ENCODE measurements at regions not wholly inside any gene's neighbourhood (a gene's known extent, or its start where the extent isn't known, plus 50 kb on each side); places are given as distances from the start of the nearest gene placed in this dataset.
"Not testable (repeated sequence)": the region's sequence is repeated elsewhere in the genome, so short reads cannot be mapped to it uniquely, and the experiment has no call there.

DNA sequence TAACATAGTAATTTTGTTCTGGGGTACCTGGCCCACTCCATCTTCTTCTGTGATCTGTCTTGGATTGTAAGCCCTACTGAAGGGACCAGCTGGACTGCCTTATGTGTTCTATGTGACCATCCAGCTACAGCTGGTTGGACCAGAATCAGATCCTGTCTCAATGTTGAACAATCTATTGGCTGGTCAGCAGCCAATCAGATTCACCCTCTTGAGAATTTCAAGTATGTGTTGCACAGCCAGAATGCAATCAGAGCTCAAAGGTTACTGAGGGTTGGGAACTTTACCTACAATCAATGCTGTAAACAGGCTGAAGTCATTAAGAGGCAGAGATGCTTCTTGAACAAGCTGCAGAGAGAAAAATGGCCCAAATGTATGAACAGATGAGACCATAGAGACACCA lies 61.9 kb downstream of the KCNC4 start:
- no peak overlapping the region for H3K4me3 ChIP-seq
- no peak overlapping the region for H3K27ac ChIP-seq
- no peak for DNase-seq (ENCODE audit: low spot score)
- TF ChIP-seq, protein P1, sequence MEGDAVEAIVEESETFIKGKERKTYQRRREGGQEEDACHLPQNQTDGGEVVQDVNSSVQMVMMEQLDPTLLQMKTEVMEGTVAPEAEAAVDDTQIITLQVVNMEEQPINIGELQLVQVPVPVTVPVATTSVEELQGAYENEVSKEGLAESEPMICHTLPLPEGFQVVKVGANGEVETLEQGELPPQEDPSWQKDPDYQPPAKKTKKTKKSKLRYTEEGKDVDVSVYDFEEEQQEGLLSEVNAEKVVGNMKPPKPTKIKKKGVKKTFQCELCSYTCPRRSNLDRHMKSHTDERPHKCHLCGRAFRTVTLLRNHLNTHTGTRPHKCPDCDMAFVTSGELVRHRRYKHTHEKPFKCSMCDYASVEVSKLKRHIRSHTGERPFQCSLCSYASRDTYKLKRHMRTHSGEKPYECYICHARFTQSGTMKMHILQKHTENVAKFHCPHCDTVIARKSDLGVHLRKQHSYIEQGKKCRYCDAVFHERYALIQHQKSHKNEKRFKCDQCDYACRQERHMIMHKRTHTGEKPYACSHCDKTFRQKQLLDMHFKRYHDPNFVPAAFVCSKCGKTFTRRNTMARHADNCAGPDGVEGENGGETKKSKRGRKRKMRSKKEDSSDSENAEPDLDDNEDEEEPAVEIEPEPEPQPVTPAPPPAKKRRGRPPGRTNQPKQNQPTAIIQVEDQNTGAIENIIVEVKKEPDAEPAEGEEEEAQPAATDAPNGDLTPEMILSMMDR (IDR thresholded peaks at IDR 0.05), result no peak

DNA sequence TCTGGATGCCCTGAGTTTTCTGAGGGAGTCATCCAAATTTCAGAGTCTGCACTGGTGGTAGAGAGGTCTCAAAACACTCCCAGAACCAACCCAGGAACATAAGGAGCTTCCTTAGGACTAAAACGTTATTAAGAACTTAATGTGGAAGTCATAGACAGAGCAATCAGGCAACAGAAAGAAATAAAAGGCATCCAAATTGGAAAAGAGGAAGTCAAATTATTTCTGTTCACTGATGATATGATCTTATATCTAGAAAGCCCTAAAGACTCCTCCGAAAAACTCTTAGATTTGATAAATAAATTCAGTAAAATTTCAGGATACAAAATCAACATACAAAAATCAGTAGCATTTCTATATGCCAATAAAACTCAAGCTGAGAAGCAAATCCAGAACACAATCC lies 63.7 kb downstream of the KCNC4 start:
- DNase-seq (ENCODE audit: low spot score); H3K27ac ChIP-seq; H3K4me3 ChIP-seq: not testable (repeated sequence)

- no peak overlapping the region for H3K4me3 ChIP-seq
- TF ChIP-seq, protein P1 (IDR thresholded peaks at IDR 0.05), result no peak
- no peak for DNase-seq (ENCODE audit: low spot score)
- no peak overlapping the region for H3K27ac ChIP-seq
Observed at GRCh38 chr1:110280126-110280525, 59.1 kb upstream of the RBM15 start.

DNA sequence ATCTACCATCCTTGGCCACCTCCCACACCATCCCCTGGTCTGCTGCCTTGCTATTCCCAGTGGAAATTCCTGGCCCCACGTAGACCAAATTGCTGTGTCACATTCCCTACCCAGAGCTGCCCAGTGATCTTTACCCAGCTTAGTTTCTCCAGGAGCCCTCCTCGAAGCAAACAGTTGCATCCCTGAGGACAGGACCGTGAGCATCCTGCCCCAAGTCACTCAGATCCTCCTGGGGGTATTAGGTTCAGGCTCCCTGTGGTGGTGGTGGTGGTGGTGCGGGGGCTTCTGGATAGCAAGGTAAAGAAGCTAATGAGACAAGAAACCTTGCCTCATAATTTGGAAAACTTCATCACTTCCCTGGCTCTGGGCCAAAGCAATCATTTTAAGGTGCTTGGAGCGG lies 58.4 kb upstream of the RBM15 start:
- Histone ChIP-seq H3K27ac (no peak overlapping the region), H3K4me3 (no peak overlapping the region)
- peak; percentile 64 for DNase-seq (ENCODE audit: low spot score)
- TF ChIP-seq, protein P1 (IDR thresholded peaks at IDR 0.05), result no peak

GRCh38 chr1:110281363-110282290 lies 57.5 kb upstream of the RBM15 start:
- TF ChIP-seq, protein P1 (IDR thresholded peaks at IDR 0.05), result no peak
- Histone ChIP-seq H3K27ac (no peak overlapping the region), H3K4me3 (no peak overlapping the region)
- peak; percentile 54 for DNase-seq (ENCODE audit: low spot score)

GRCh38 chr1:110282395-110282794 lies 56.8 kb upstream of the RBM15 start:
- Histone ChIP-seq H3K27ac (no peak overlapping the region), H3K4me3 (no peak overlapping the region)
- TF ChIP-seq, protein P1 (IDR thresholded peaks at IDR 0.05), result no peak
- DNase-seq (ENCODE audit: low spot score), result peak; percentile 26

- TF ChIP-seq, protein P1 (IDR thresholded peaks at IDR 0.05), result no peak
- no peak overlapping the region for H3K27ac ChIP-seq
- H3K4me3 ChIP-seq, result no peak overlapping the region
- DNase-seq (ENCODE audit: low spot score), result no peak
Observed at GRCh38 chr1:110283677-110284076, 55.5 kb upstream of the RBM15 start.
